ENCODE measurements at regions not wholly inside any gene's neighbourhood (a gene's known extent, or its start where the extent isn't known, plus 50 kb on each side); places are given as distances from the start of the nearest gene placed in this dataset.

GRCh38 chr12:39077226-39077625, 171.8 kb upstream of the CPNE8 start:
- intact Hi-C loops (cut with micrococcal nuclease) (no loop called here), in situ Hi-C loops (cut with MboI) (no loop called here)
- Histone ChIP-seq H3K9ac (ENCODE audit: insufficient read depth in 1 of 2, low read depth in 2 of 2, low read length in 2 of 2) (no peak overlapping the region), H3K9me3 (replicated peaks; ENCODE audit: control insufficient read depth, insufficient read depth, low read depth, low read length) (no peaks in the 10 kb centered on the region), H3K4me2 (ENCODE audit: insufficient read depth, low read length) (no peak overlapping the region), H3K27me3 (ENCODE audit: control insufficient read depth in 2 of 2, insufficient read depth in 2 of 2, low read length in 2 of 2) (no peaks in the 10 kb centered on the region), H3K4me3 (no peak overlapping the region), H3K36me3 (ENCODE audit: control insufficient read depth, insufficient read depth, low read length) (no peaks in the 10 kb centered on the region), H4K20me1 (replicated peaks; ENCODE audit: control insufficient read depth, insufficient read depth, low read length) (no peaks in the 10 kb centered on the region), H3K79me2 (ENCODE audit: control insufficient read depth, insufficient read depth, low read length) (no peaks in the 10 kb centered on the region), H3K27ac (ENCODE audit: extremely low read depth, low read depth, low read length) (no peak overlapping the region), H3K9me1 (ENCODE audit: control insufficient read depth, insufficient read depth, low read length) (no peaks in the 10 kb centered on the region), H3K4me1 (replicated peaks in 1 of 2; ENCODE audit: control insufficient read depth in 2 of 2, insufficient read depth in 2 of 2, low read length in 2 of 2) (no peaks in the 10 kb centered on the region), H2AFZ (ENCODE audit: low read depth, low read length) (no peak overlapping the region)
- WGBS (ENCODE audit: insufficient coverage, low coverage, missing lambda C conversion rate): 3% methylated on average over 2 of the region's 2 CpGs
- ATAC-seq (no peak), DNase-seq (ENCODE audit: extremely low read depth in 1 of 4, low spot score in 3 of 4) (no peak), FAIRE-seq (no peak)
- no TSS peak for BruUV-seq (replicated peaks)
- ChIA-PET CTCF (ENCODE audit: low intra/inter-chr PET ratio) (interaction anchor here (0.6 kb wide), 1 partner anchor 531 kb away, joined by 6 read pairs; no protein-coding TSS in a partner anchor), POLR2A (no interaction called here)
- TF ChIP-seq ZNF592 (IDR thresholded peaks at IDR 0.05) (no peak), FOXJ3 (CRISPR knock-in tag; IDR thresholded peaks at IDR 0.05) (no peak), SLC30A9 (CRISPR knock-in tag; IDR thresholded peaks at IDR 0.05) (no peak), ZFP36 (IDR thresholded peaks at IDR 0.05; ENCODE audit: low read depth, low read length, partially characterized antibody) (no peak), HLTF (IDR thresholded peaks at IDR 0.05) (no peak), ZNF518B (CRISPR knock-in tag; IDR thresholded peaks at IDR 0.05) (no peak), TAF15 (IDR thresholded peaks at IDR 0.05; ENCODE audit: low read depth, low read length) (no peak), ZNF324 (CRISPR knock-in tag; IDR thresholded peaks at IDR 0.05) (no peak), POLR2AphosphoS2 (IDR thresholded peaks at IDR 0.05; ENCODE audit: low read length) (no peak), ERF (CRISPR knock-in tag; IDR thresholded peaks at IDR 0.05) (no peak), RFX1 (IDR thresholded peaks at IDR 0.05) (no peak), ZNF436 (CRISPR knock-in tag; IDR thresholded peaks at IDR 0.05) (no peak), ZKSCAN8 (CRISPR knock-in tag; IDR thresholded peaks at IDR 0.05) (no peak), SNRNP70 (optimal IDR thresholded peaks at IDR 0.05; ENCODE audit: low read depth, low read length) (no peak)

Data from K562 (cell line).